GM10266 (cell line): ENCODE measurements at regions not wholly inside any gene's neighbourhood (a gene's known extent, or its start where the extent isn't known, plus 50 kb on each side); places are given as distances from the start of the nearest gene placed in this dataset.

ENCODE experiments used
- DNase-seq: peaks from one replicate; pipeline ENCODE4 v3.0.0; 2012; ENCODE audit errors: extremely low spot score
- TF ChIP-seq, protein P1 (sequence below): IDR thresholded peaks from 2 replicates; pipeline ENCODE4 v1.5.1; 2012; ENCODE audit warnings: mild to moderate bottlenecking, low read depth; ENCODE audit not compliant: control insufficient read depth, insufficient read depth; ENCODE audit errors: missing control alignments

DNA sequence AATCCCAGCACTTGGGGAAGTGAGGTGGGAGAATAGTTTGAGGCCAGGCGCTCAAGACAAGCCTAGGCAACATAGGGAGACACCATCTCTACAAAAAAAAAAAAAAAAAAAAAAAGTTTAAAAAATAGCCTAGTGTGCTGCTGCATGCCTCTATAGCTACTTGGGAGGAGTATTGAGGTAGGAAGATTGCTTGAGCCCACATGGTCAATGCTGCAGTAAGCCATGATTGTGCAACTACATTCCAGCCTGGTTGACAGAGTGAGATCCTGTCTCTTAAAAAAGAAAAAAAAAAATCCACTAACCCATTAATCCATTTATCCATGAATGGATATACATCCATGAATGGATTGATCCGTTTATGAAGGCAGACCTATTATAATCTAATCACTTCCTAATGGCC is 1064.6 kb upstream of the EYS start:
- TF ChIP-seq, protein P1, sequence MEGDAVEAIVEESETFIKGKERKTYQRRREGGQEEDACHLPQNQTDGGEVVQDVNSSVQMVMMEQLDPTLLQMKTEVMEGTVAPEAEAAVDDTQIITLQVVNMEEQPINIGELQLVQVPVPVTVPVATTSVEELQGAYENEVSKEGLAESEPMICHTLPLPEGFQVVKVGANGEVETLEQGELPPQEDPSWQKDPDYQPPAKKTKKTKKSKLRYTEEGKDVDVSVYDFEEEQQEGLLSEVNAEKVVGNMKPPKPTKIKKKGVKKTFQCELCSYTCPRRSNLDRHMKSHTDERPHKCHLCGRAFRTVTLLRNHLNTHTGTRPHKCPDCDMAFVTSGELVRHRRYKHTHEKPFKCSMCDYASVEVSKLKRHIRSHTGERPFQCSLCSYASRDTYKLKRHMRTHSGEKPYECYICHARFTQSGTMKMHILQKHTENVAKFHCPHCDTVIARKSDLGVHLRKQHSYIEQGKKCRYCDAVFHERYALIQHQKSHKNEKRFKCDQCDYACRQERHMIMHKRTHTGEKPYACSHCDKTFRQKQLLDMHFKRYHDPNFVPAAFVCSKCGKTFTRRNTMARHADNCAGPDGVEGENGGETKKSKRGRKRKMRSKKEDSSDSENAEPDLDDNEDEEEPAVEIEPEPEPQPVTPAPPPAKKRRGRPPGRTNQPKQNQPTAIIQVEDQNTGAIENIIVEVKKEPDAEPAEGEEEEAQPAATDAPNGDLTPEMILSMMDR, result no peak
- DNase-seq, result no peak

DNA sequence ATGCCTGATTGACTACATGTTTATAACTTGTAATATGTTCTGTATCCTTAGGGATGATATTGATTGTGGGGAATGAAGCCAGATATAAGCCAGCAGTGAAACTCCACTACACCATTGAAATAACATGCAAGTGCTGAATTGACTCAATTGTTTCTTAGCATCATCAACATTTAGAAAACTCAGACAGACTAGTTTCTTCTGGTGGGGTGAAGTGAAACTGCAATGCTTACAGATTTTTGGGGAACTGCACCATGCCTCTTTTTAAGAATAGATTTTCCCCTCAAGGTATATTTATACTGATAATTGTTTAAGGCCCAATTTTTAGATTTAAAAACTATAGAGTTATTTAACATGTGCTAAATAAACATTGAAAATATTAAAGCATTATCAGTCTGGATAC is 1044.6 kb upstream of the EYS start:
- DNase-seq, result no peak
- TF ChIP-seq, protein P1, result no peak

DNA sequence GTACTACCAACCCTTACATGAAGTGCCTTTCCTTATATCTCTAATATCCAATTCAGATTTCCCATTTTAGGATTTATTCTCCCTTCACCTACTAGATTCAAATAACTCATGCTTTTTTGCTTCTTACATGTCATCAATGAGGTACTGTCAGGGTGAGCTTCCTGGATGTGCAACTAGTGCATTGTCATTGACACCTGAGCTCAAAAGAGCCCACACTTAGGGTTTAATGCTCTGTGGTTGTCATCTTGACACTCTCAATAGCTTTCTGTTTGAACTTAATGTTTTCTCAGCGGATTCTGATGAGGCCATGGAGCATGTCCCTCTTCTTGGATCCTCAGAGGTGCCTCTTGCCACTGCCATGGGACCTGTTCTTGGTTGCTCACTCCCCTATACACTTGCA is 1033.3 kb upstream of the EYS start:
- TF ChIP-seq, protein P1, result no peak
- DNase-seq, result no peak

DNA sequence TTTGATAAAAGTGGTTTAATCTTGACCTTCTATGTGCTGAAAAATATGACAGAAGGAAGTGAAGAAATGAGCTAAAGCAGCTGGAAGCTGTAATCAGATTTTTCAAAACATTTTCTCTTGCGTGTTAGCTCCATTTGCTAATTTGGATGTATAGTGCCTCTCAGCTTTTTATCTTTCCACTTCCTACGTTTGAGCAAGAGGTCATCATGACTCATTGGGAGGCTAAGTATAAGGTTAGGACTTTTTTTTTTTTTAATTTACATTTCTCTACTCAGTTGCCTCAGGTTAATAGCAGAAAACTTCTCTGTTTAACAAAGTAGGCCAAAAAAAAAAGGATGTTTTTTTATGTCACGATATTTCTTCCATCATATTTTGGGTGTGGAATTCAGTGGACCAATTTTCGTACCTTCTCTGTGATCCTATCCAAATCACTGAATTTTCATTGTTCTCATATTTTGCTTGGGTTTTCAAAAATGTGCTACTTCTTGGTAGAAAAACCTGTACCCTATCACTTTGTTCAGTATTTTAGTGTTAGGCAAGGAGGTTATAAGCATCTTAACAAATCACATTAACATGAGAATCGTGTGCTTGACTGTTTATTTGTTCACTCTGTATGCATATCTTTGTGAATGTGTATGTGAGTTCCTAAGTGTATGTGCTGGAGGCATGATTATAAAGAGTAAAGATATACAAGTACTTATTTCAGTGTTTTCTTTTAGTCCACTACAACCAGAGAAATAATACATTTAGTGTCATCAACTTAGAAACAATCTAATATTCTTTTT is 1028.3 kb upstream of the EYS start:
- TF ChIP-seq, protein P1, result no peak
- DNase-seq, result no peak

DNA sequence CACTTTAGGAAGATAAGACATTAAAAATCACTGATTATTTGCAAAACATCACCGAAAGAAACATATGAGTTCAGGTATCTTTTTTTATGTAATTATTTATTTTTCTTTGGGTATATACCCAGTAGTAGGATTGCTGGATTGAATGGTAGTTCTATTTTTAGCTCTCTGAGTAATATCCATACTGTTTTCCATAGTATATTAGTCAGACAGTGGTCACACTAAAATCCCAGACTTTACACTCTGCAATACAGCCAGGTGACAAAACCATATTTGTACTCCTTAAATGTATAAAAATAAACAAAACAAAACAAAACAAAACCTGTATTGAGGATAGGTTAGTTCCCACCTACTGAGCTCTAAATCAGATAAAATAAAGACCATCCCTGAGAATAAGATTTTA is 1024.3 kb upstream of the EYS start:
- TF ChIP-seq, protein P1, result no peak
- no peak for DNase-seq

DNA sequence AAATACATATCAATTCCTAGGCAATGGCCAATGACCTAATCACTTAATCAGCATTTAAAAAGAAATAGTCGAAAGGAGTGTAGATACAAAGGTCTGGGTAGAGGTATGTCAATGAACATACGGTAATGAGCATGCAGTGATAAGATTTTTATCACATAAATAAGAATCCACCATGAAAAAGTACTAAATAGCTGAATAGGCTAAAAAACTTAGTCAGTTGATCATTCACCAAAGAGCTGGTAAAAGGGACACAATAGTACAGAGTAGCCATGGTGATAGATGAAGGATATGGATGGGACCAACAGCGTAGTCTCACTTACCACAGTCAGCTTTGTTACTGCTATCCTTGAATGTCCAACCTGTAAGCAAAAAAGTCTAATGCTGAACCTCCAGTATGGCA is 1018.6 kb upstream of the EYS start:
- DNase-seq, result no peak
- TF ChIP-seq, protein P1, result no peak

DNA sequence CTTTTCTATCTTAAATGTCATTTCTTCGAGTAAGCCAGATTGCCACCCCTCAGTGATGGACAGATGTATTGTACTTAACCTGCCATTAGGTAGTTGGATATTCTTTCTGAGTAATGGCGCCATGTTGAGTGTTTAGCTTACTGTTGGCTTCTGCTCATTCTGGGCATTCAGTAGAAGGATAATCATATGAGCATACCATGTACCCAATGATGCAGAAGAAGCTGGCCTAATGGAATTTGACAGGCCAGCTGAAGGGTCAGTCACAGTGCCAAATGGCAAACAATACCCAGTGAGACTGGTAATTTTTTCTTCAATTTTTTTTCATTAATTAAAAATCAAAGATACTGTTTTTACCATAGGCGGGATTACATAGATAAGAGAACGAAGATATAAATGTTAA is 1010.8 kb upstream of the EYS start:
- TF ChIP-seq, protein P1, result no peak
- no peak for DNase-seq
